ENCODE measurements at regions not wholly inside any gene's neighbourhood (a gene's known extent, or its start where the extent isn't known, plus 50 kb on each side); places are given as distances from the start of the nearest gene placed in this dataset.

GRCh38 chr4:189763583-189763982 is 177.1 kb upstream of the FRG1 start:
- Histone ChIP-seq H3K4me1 (ENCODE audit: control insufficient read depth in 1 of 2, insufficient read depth in 1 of 2, low read depth in 1 of 2, low read length in 1 of 2) (no peaks in the 10 kb centered on the region), H3K27me3 (no peaks in the 10 kb centered on the region), H3K4me3 (ENCODE audit: low read depth in 1 of 2, low read length in 1 of 2) (no peak overlapping the region), H3K36me3 (no peaks in the 10 kb centered on the region), H3K27ac (no peak overlapping the region), H3K9me3 (no peaks in the 10 kb centered on the region)
- no peak for TF ChIP-seq CTCF (IDR thresholded peaks at IDR 0.05)

DNA sequence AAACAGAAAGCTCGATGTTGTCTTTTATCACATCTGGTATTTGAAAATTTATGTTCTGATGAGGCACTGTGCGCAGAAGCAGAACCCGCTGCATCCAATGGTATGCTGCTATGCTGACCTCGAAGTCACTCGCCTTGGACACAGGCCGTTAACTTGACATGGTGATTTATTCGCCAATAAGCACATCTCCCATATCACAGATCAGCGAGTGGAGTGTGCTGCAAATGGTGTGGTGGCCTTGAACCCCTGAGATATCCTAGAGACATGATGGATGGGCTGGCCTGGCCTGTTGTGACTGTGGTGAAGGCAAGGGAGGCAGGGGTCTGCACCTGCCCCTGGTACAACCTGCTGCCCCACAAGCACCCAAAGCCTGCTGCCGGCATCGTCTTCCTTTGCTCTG is 175.4 kb upstream of the FRG1 start:
- Histone ChIP-seq H3K27ac (no peak overlapping the region), H3K27me3 (no peaks in the 10 kb centered on the region), H3K4me1 (ENCODE audit: control insufficient read depth in 1 of 2, insufficient read depth in 1 of 2, low read depth in 1 of 2, low read length in 1 of 2) (no peaks in the 10 kb centered on the region), H3K4me3 (ENCODE audit: low read depth in 1 of 2, low read length in 1 of 2) (no peak overlapping the region), H3K9me3 (no peaks in the 10 kb centered on the region), H3K36me3 (no peaks in the 10 kb centered on the region)
- no peak for TF ChIP-seq CTCF (IDR thresholded peaks at IDR 0.05)

DNA sequence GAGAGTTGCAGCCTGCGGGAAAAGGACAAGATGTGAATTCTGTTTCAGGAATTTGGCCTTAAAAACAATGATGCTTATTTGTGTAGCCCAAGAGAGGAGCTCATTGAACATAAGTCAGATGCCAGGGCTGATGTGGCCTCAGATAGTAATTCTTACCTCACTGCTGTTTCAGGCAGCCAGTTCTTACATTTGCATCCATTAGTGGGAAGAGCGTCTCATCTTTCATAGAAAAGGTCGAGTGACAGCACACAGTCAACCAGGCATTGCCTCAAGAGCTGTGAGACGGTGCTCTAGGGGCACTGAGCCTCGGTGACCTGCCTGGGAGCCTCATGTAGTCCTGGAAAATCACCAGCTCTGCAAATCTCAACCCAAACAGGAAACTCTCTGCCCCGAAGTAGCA is 174.9 kb upstream of the FRG1 start:
- Histone ChIP-seq H3K4me3 (ENCODE audit: low read depth in 1 of 2, low read length in 1 of 2) (no peak overlapping the region), H3K36me3 (no peaks in the 10 kb centered on the region), H3K4me1 (ENCODE audit: control insufficient read depth in 1 of 2, insufficient read depth in 1 of 2, low read depth in 1 of 2, low read length in 1 of 2) (no peaks in the 10 kb centered on the region), H3K27me3 (no peaks in the 10 kb centered on the region), H3K9me3 (no peaks in the 10 kb centered on the region), H3K27ac (no peak overlapping the region)
- no peak for TF ChIP-seq CTCF (IDR thresholded peaks at IDR 0.05)

GRCh38 chr4:189767941-189768340 is 172.7 kb upstream of the FRG1 start:
- H3K27ac ChIP-seq: no peak overlapping the region
- TF ChIP-seq CTCF (IDR thresholded peaks at IDR 0.05): no peak
- H3K27me3 ChIP-seq: no peaks in the 10 kb centered on the region

GRCh38 chr4:189769131-189769530 is 171.5 kb upstream of the FRG1 start:
- Histone ChIP-seq H3K4me3 (ENCODE audit: low read depth in 1 of 2, low read length in 1 of 2) (no peak overlapping the region), H3K4me1 (ENCODE audit: control insufficient read depth in 1 of 2, insufficient read depth in 1 of 2, low read depth in 1 of 2, low read length in 1 of 2) (no peaks in the 10 kb centered on the region), H3K36me3 (no peaks in the 10 kb centered on the region), H3K9me3 (no peaks in the 10 kb centered on the region), H3K27me3 (no peaks in the 10 kb centered on the region), H3K27ac (no peak overlapping the region)
- TF ChIP-seq CTCF (IDR thresholded peaks at IDR 0.05): no peak

More at GRCh38 chr4:189767941-189768340, 172.7 kb upstream of the FRG1 start:
- Histone ChIP-seq H3K4me1 (ENCODE audit: control insufficient read depth in 1 of 2, insufficient read depth in 1 of 2, low read depth in 1 of 2, low read length in 1 of 2) (no peaks in the 10 kb centered on the region), H3K36me3 (no peaks in the 10 kb centered on the region), H3K4me3 (ENCODE audit: low read depth in 1 of 2, low read length in 1 of 2) (no peak overlapping the region), H3K9me3 (no peaks in the 10 kb centered on the region)

Data from neutrophil (primary cell).